Mesothelial cell of epicardium (in vitro differentiated cells): ENCODE measurements at regions not wholly inside any gene's neighbourhood (a gene's known extent, or its start where the extent isn't known, plus 50 kb on each side); places are given as distances from the start of the nearest gene placed in this dataset.

Experiments used
- DNase-seq, 2 experiments: peaks; one replicate each; pipeline ENCODE4 v3.0.0; 2021; ENCODE audit warnings: low spot score in 2 of 2; ENCODE audit not compliant: unreplicated experiment in 2 of 2
- H3K27ac Mint-ChIP-seq: 2 replicates; pipeline ENCODE4 v1.8.0; 2021; ENCODE audit warnings: mixed read lengths
- H3K27me3 Mint-ChIP-seq: 2 replicates; pipeline ENCODE4 v1.8.0; 2021; ENCODE audit warnings: low read depth, mixed read lengths
- H3K36me3 Mint-ChIP-seq: 2 replicates; pipeline ENCODE4 v1.8.0; 2021; ENCODE audit warnings: mixed read lengths
- H3K4me1 Mint-ChIP-seq: 2 replicates; pipeline ENCODE4 v1.8.0; 2021; ENCODE audit warnings: mixed read lengths
- H3K4me3 Mint-ChIP-seq: 2 replicates; pipeline ENCODE4 v1.8.0; 2021; ENCODE audit warnings: mild to moderate bottlenecking, moderate library complexity, mixed read lengths
- H3K9me3 Mint-ChIP-seq: 2 replicates; pipeline ENCODE4 v1.8.0; 2021; ENCODE audit warnings: mixed read lengths
- TF ChIP-seq, protein P1 (sequence below): fragments of 200-600 bp; sonication (generic); IDR thresholded peaks from one replicate; pipeline ENCODE4 v1.5.0; 2021; ENCODE audit warnings: antibody characterized with exemption; ENCODE audit not compliant: unreplicated experiment

- H3K27ac Mint-ChIP-seq: no peak overlapping the region
- H3K36me3 Mint-ChIP-seq: peaks cover 3% of the 10 kb centered on the region
- DNase-seq: no peak
- no peaks in the 10 kb centered on the region for H3K27me3 Mint-ChIP-seq
- no peaks in the 10 kb centered on the region for H3K4me1 Mint-ChIP-seq
- TF ChIP-seq, protein P1, sequence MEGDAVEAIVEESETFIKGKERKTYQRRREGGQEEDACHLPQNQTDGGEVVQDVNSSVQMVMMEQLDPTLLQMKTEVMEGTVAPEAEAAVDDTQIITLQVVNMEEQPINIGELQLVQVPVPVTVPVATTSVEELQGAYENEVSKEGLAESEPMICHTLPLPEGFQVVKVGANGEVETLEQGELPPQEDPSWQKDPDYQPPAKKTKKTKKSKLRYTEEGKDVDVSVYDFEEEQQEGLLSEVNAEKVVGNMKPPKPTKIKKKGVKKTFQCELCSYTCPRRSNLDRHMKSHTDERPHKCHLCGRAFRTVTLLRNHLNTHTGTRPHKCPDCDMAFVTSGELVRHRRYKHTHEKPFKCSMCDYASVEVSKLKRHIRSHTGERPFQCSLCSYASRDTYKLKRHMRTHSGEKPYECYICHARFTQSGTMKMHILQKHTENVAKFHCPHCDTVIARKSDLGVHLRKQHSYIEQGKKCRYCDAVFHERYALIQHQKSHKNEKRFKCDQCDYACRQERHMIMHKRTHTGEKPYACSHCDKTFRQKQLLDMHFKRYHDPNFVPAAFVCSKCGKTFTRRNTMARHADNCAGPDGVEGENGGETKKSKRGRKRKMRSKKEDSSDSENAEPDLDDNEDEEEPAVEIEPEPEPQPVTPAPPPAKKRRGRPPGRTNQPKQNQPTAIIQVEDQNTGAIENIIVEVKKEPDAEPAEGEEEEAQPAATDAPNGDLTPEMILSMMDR: no peak
- H3K9me3 Mint-ChIP-seq: peaks cover 46% of the 10 kb centered on the region
- no peak overlapping the region for H3K4me3 Mint-ChIP-seq
Observed at GRCh38 chr12:34598352-34598827, 576.1 kb downstream of the ALG10 start.

DNA sequence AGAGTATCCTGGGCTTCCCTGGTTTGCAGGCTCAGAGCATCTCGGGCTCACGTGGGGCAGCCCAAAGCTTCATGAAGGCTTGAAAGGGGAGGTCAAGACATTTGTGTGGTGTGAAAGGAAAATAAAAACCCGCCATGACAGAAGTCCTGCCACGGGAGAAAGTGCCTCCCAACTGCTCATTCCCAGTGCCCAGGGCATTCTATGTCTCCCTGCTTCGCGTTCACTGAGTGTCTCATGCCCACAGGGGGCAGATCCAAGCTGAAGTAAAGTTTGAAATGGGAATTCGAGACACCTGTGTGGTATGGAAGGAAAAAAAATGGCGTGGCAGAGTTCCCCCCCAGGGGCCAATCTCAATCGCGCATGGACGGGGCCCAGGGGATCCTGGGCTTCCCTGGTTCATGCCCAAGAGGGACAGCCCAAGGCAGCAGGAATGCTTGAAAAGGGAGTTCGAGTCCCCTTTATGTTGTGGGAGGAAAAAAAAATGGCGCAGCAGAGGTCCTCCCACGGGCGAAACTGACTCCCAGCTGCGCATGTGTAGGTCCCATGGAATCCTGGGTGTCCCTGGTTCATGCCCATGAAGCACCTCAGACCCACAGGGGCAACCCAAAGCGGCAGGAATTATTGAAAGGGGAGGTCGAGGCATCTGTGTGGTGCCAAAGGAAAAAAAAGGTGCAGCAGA is 576.7 kb downstream of the ALG10 start:
- no peaks in the 10 kb centered on the region for H3K4me1 Mint-ChIP-seq
- TF ChIP-seq, protein P1: no peak
- H3K27me3 Mint-ChIP-seq: no peaks in the 10 kb centered on the region
- H3K9me3 Mint-ChIP-seq: peaks cover 43% of the 10 kb centered on the region
- DNase-seq: no peak
- H3K36me3 Mint-ChIP-seq: no peaks in the 10 kb centered on the region
- no peak overlapping the region for H3K27ac Mint-ChIP-seq
- no peak overlapping the region for H3K4me3 Mint-ChIP-seq

GRCh38 chr12:34599530-34600513 is 577.5 kb downstream of the ALG10 start:
- H3K27ac Mint-ChIP-seq: no peak overlapping the region
- no peaks in the 10 kb centered on the region for H3K4me1 Mint-ChIP-seq
- peaks cover 38% of the 10 kb centered on the region for H3K9me3 Mint-ChIP-seq
- H3K27me3 Mint-ChIP-seq: no peaks in the 10 kb centered on the region
- DNase-seq: no peak
- TF ChIP-seq, protein P1: no peak
- H3K36me3 Mint-ChIP-seq: no peaks in the 10 kb centered on the region
- H3K4me3 Mint-ChIP-seq: no peak overlapping the region

DNA sequence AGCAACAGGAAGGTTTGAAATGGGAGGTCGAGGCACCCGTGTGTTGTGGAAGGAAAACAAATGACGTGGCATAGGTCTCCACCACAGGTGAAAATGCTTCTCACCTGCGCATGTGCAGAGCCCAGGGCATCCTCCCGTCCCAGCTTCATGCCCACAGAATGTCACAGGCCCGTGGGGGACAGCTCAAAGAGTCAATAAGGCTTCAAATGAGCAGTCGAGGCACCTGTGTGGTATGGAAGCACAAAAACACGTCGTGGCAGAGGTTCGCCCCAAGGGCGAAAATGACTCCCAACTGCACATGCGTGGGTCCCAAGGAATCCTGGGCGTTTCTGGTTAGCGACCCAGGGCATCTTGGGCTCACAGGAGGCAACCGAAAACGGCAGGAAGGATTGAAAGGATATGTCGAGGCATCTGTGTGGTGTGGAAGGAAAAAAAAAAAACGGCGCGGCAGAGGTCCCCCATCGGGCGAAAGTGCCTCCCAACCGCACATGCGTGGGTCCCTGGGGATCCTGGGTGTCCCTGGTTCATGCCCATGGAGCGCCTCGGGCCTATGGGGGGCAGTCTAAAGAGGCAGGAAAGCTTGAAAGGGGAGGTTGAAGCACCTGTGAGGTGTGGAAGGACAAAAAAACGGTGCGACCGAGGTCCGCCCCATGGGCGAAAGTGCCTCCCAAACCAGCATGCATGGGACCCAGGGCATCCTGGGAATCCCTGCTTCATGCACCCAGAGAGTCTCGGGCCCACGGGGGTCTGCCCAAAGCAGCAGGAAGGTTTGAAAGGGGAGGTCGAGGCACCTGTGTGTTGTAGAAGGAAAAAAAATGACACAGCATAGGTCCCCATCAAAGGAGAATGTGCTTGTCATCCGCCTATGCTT is 578.5 kb downstream of the ALG10 start:
- no peak overlapping the region for H3K4me3 Mint-ChIP-seq
- no peak for DNase-seq
- peaks cover 29% of the 10 kb centered on the region for H3K9me3 Mint-ChIP-seq
- no peaks in the 10 kb centered on the region for H3K36me3 Mint-ChIP-seq
- no peaks in the 10 kb centered on the region for H3K4me1 Mint-ChIP-seq
- H3K27ac Mint-ChIP-seq: no peak overlapping the region
- H3K27me3 Mint-ChIP-seq: no peaks in the 10 kb centered on the region
- TF ChIP-seq, protein P1: no peak

GRCh38 chr12:34601689-34602088 is 579.4 kb downstream of the ALG10 start:
- Mint-ChIP-seq H3K36me3 (no peaks in the 10 kb centered on the region), H3K27me3 (no peaks in the 10 kb centered on the region), H3K9me3 (peaks cover 30% of the 10 kb centered on the region), H3K27ac (no peak overlapping the region), H3K4me1 (no peaks in the 10 kb centered on the region), H3K4me3 (no peak overlapping the region)
- DNase-seq: no peak
- TF ChIP-seq, protein P1: no peak
